ENCODE measurements at regions not wholly inside any gene's neighbourhood (a gene's known extent, or its start where the extent isn't known, plus 50 kb on each side); places are given as distances from the start of the nearest gene placed in this dataset.

DNA sequence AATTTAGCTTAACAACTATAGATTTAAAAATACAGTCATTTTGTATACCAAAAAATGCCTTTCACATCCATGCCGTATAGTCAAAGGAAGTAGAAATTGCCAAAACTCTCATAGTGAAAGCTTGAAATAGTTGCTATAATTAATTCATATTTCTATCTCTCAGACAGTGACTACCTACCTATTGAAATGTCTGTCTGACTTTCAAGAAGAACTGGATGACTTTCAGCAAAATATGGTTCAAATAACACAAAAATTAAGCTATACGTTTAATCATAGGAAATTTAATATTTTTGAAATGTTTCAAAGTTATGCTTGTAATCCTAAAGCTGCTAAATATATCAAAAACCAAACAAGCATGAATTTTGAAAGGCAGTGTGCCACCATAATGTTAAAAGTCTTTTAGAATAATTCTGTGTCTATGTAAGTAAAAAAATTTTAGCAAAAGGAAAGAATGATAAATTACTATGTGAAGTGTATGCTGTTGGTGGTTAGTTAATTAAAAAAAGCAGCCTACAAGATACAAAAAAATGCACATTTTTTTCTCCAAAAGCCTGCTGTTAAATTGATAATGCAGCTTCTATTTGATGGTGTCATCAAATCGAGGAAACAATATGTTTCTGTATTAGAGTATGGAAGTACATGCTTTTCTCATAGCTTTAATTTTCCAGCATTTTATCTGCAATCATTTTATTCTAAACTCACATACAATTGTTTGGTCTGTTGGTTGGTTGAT, 57.7 kb upstream of the ST6GAL2 start (continued):
- TF ChIP-seq MCM5 (IDR thresholded peaks at IDR 0.05; ENCODE audit: low read depth), result no peak
- no peak for TF ChIP-seq ZNF77 (CRISPR knock-in tag; IDR thresholded peaks at IDR 0.05)
- TF ChIP-seq E2F5 (CRISPR knock-in tag; IDR thresholded peaks at IDR 0.05), result no peak
- TF ChIP-seq MTA3 (IDR thresholded peaks at IDR 0.05; ENCODE audit: borderline replicate concordance), result no peak
- TF ChIP-seq SRSF3 (IDR thresholded peaks at IDR 0.05; ENCODE audit: insufficient read depth, low read length), result no peak

DNA sequence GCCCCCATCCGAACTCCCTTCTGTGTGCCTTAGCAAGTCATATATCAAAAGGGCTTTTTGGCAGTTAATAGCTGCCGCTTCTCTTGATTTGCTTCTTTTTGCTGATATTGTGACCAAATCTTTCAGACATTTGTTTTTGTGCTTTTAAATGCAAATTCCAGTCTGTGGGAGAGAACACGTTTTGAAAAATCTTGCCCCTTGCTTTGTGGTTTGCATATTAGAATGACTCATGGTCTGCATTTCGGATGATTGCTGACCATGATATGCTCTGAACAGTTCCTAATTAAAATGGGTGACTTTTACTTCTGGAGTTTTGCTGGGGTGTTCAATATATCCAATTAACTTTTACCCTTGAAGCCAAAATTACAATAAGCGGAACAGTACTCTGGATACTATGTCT, 58.2 kb upstream of the ST6GAL2 start:
- POLR2A ChIA-PET, result no interaction called here
- intact Hi-C loops (cut with micrococcal nuclease) (no loop called here), in situ Hi-C loops (cut with MboI) (no loop called here)
- H3K79me2 ChIP-seq (ENCODE audit: control insufficient read depth, insufficient read depth, low read length), result no peaks in the 10 kb centered on the region
- no peak for DNase-seq (ENCODE audit: extremely low read depth in 1 of 4, low spot score in 3 of 4)
- no peak for TF ChIP-seq SNRNP70 (optimal IDR thresholded peaks at IDR 0.05; ENCODE audit: low read depth, low read length)
- no peak for TF ChIP-seq ZNF41 (CRISPR knock-in tag; conservative IDR thresholded peaks at IDR 0.05)
- TF ChIP-seq, protein P1, sequence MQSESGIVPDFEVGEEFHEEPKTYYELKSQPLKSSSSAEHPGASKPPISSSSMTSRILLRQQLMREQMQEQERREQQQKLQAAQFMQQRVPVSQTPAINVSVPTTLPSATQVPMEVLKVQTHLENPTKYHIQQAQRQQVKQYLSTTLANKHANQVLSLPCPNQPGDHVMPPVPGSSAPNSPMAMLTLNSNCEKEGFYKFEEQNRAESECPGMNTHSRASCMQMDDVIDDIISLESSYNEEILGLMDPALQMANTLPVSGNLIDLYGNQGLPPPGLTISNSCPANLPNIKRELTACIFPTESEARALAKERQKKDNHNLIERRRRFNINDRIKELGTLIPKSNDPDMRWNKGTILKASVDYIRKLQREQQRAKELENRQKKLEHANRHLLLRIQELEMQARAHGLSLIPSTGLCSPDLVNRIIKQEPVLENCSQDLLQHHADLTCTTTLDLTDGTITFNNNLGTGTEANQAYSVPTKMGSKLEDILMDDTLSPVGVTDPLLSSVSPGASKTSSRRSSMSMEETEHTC (IDR thresholded peaks at IDR 0.05), result no peak
- TF ChIP-seq ZNF347 (CRISPR knock-in tag; IDR thresholded peaks at IDR 0.05; ENCODE audit: low read depth), result no peak
- no peak for TF ChIP-seq GTF2E2 (tag; IDR thresholded peaks at IDR 0.05)
- no peak for TF ChIP-seq MED1 (CRISPR knock-in tag; IDR thresholded peaks at IDR 0.05; ENCODE audit: borderline replicate concordance)
- no peak for TF ChIP-seq BCL6 (CRISPR knock-in tag; IDR thresholded peaks at IDR 0.05)
- no peak for TF ChIP-seq TAF1 (IDR thresholded peaks at IDR 0.05; ENCODE audit: control insufficient read depth, extremely low read depth, insufficient read depth, low read length, severe bottlenecking)
- TF ChIP-seq KLF1 (tag; IDR thresholded peaks at IDR 0.05), result no peak
- TF ChIP-seq STAT5A (IDR thresholded peaks at IDR 0.05; ENCODE audit: borderline replicate concordance, low read length), result no peak
- TF ChIP-seq MAFF (IDR thresholded peaks at IDR 0.05; ENCODE audit: low read length), result no peak
- no peak for TF ChIP-seq ZNF146 (CRISPR knock-in tag; IDR thresholded peaks at IDR 0.05; ENCODE audit: unreplicated experiment)
- TF ChIP-seq ZNF311 (CRISPR knock-in tag; IDR thresholded peaks at IDR 0.05), result no peak
- no peak for TF ChIP-seq PTRF (tag; IDR thresholded peaks at IDR 0.05)
- TF ChIP-seq CTCF (IDR thresholded peaks at IDR 0.05 in 2 of 3, conservative IDR thresholded peaks at IDR 0.05 in 1 of 3; ENCODE audit: insufficient read depth in 2 of 3, low read depth in 1 of 3, low read length in 3 of 3), result no peak
- no peak overlapping the region for H3K4me2 ChIP-seq (ENCODE audit: insufficient read depth, low read length)
- no peak overlapping the region for H2AFZ ChIP-seq (ENCODE audit: low read depth, low read length)
- H3K9me3 ChIP-seq (replicated peaks; ENCODE audit: control insufficient read depth, insufficient read depth, low read depth, low read length), result no peaks in the 10 kb centered on the region
- no TSS peak for BruUV-seq (replicated peaks)
- no peaks in the 10 kb centered on the region for H4K20me1 ChIP-seq (replicated peaks; ENCODE audit: control insufficient read depth, insufficient read depth, low read length)
- 0% methylated on average over 5 of the region's 5 CpGs for WGBS (ENCODE audit: insufficient coverage, low coverage, missing lambda C conversion rate)
- H3K36me3 ChIP-seq (ENCODE audit: control insufficient read depth, insufficient read depth, low read length), result no peaks in the 10 kb centered on the region
- H3K9ac ChIP-seq (ENCODE audit: insufficient read depth in 1 of 2, low read depth in 2 of 2, low read length in 2 of 2), result no peak overlapping the region
- H3K27me3 ChIP-seq (ENCODE audit: control insufficient read depth in 2 of 2, insufficient read depth in 2 of 2, low read length in 2 of 2), result no peaks in the 10 kb centered on the region
- no peaks in the 10 kb centered on the region for H3K9me1 ChIP-seq (ENCODE audit: control insufficient read depth, insufficient read depth, low read length)
- CTCF ChIA-PET (ENCODE audit: low intra/inter-chr PET ratio), result no interaction called here
- no peaks in the 10 kb centered on the region for H3K4me1 ChIP-seq (replicated peaks in 1 of 2; ENCODE audit: control insufficient read depth in 2 of 2, insufficient read depth in 2 of 2, low read length in 2 of 2)
- H3K27ac ChIP-seq (ENCODE audit: extremely low read depth, low read depth, low read length), result no peak overlapping the region
- no peak overlapping the region for H3K4me3 ChIP-seq
- ATAC-seq, result no peak
- FAIRE-seq, result no peak

Measured in K562 (cell line).